Body of pancreas (tissue), 4 donors: ENCODE measurements at regions not wholly inside any gene's neighbourhood (a gene's known extent, or its start where the extent isn't known, plus 50 kb on each side); places are given as distances from the start of the nearest gene placed in this dataset.
"Not testable (repeated sequence)": the region's sequence is repeated elsewhere in the genome, so short reads cannot be mapped to it uniquely, and the experiment has no call there.

ENCODE experiments used
- ATAC-seq: fragments of 150-250 bp; one replicate; pipeline ENCODE4 v1.9.1; 2016
- DNase-seq, 4 donors: peaks; one replicate each; pipeline ENCODE4 v3.0.0-alpha.2; 2019
- H3K27ac ChIP-seq, 4 donors: fragments of 200-600 bp; sonication (generic); 1 replicate in 3 of 4; 2 replicates in 1 of 4; pipeline versions ENCODE4 v1.5.1 to v1.6.1; 2016 to 2019; ENCODE audit warnings: mild to moderate bottlenecking in 1 of 4, mixed read lengths in 1 of 4, moderate library complexity in 1 of 4
- H3K27me3 ChIP-seq, 2 donors: fragments of 200-600 bp; sonication (generic); one replicate each; pipeline ENCODE4 v1.6.0; 2016; ENCODE audit warnings: mild to moderate bottlenecking in 1 of 2
- H3K36me3 ChIP-seq, 2 donors: fragments of 200-600 bp; sonication (generic); replicated peaks in 1 of 2; 2 replicates each; pipeline ENCODE4 v1.5.1; 2016; ENCODE audit warnings: low read depth in 2 of 2; ENCODE audit not compliant: insufficient read depth in 1 of 2
- H3K4me1 ChIP-seq: fragments of 200-600 bp; sonication (generic); one replicate; pipeline ENCODE4 v1.6.0; 2016
- H3K4me3 ChIP-seq, 2 donors: fragments of 200-600 bp; sonication (generic); 1 replicate in 1 of 2; 2 replicates in 1 of 2; pipeline ENCODE4 v1.5.1; 2016 to 2019
- H3K9me3 ChIP-seq, 3 donors: fragments of 200-600 bp; sonication (generic); 1 replicate in 2 of 3; 2 replicates in 1 of 3; pipeline ENCODE4 v1.5.1; 2016
- POLR2A ChIP-seq, 3 donors: fragments of 450-650 bp; IDR thresholded peaks; one replicate each; pipeline ENCODE4 v1.6.1; 2016; ENCODE audit warnings: antibody characterized with exemption in 3 of 3, mild to moderate bottlenecking in 2 of 3
- WGBS, 2 donors: methylation state at CpG; one replicate each; pipeline ENCODE4 v1.1.5; 2017; 5-methylcytosine and 5-hydroxymethylcytosine counted together
- intact Hi-C: fragments of 100-400 bp; cut with DNase I; formaldehyde crosslinking; loops from one replicate; pipeline ENCODE4 v1.15.1; 2023
- TF ChIP-seq, protein P1 (sequence below), 7 experiments: fragments of 450-650 bp in 4 of 7; fragments of 200-600 bp in 3 of 7; sonication (generic) in 3 of 7; IDR thresholded peaks; one replicate each; pipeline ENCODE4 v1.5.1; 2016 to 2019; ENCODE audit warnings: antibody characterized with exemption in 7 of 7

DNA sequence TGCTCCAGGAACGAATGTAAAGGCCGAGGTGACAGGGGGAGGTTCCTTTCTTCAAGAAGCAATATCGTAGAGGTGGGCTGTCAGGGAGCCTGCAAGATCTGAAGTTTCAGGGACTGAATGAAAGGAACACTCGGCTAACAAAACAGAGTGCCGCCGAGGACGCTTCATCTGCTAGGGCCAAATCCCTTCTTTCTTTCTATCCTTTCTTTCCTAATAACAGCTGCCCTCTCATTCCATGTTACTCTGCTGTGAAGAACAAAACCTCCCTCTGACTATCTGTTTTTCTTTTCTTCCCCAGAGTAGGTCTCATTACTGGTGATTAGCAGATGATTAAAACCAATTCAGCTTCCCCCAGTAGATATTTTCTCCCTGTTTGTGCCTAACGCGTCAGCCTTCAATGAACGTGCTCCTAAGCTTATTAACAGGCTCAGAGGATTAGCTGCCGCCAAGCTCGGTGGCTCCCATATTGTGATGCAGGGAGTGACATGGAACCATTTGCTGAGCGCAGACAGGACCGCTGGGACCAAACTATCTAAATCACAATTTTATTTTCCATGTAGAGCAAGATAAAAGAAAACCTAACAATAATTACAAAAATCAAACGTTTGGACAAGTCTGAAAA, 414.6 kb downstream of the TMEM182 start:
- no peaks in the 10 kb centered on the region for H3K36me3 ChIP-seq
- DNase-seq (no peak), ATAC-seq (no peak)
- no peaks in the 10 kb centered on the region for H3K27me3 ChIP-seq
- intact Hi-C loops = no loop called here
- H3K27ac ChIP-seq = no peak overlapping the region
- H3K9me3 ChIP-seq = no peaks in the 10 kb centered on the region
- 62 to 67% methylated on average over 15 of the region's 15 CpGs for whole genome bisulfite sequencing, 2 donors
- no peak overlapping the region for H3K4me3 ChIP-seq
- no peak for TF ChIP-seq POLR2A (IDR thresholded peaks at IDR 0.05)
- TF ChIP-seq, protein P1, sequence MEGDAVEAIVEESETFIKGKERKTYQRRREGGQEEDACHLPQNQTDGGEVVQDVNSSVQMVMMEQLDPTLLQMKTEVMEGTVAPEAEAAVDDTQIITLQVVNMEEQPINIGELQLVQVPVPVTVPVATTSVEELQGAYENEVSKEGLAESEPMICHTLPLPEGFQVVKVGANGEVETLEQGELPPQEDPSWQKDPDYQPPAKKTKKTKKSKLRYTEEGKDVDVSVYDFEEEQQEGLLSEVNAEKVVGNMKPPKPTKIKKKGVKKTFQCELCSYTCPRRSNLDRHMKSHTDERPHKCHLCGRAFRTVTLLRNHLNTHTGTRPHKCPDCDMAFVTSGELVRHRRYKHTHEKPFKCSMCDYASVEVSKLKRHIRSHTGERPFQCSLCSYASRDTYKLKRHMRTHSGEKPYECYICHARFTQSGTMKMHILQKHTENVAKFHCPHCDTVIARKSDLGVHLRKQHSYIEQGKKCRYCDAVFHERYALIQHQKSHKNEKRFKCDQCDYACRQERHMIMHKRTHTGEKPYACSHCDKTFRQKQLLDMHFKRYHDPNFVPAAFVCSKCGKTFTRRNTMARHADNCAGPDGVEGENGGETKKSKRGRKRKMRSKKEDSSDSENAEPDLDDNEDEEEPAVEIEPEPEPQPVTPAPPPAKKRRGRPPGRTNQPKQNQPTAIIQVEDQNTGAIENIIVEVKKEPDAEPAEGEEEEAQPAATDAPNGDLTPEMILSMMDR (IDR thresholded peaks at IDR 0.05) = no peak
- no peaks in the 10 kb centered on the region for H3K4me1 ChIP-seq

DNA sequence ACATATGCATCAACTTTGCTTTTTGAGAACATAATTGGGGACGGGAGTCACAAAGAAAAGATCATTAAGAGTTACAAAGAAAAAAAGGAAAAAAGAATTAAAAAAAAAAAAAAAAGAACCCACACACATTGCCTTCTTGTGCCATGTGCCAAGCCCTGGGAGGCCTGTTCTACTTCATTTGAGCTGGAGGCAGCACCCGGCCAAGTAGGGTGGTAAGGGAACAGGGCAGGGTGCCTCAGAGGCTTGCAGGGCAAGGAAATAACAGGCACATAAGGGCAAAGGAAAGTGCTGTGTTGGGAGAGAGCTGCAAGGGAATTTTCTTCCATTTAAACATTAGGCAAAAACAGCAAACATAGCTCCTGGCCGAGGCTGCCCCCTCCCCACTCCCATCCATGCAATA, 418.0 kb downstream of the TMEM182 start:
- Histone ChIP-seq H3K4me1 (no peaks in the 10 kb centered on the region), H3K4me3 (no peak overlapping the region), H3K9me3 (no peaks in the 10 kb centered on the region), H3K27me3 (no peaks in the 10 kb centered on the region), H3K27ac (no peak overlapping the region), H3K36me3 (no peaks in the 10 kb centered on the region)
- TF ChIP-seq, protein P1 (IDR thresholded peaks at IDR 0.05) = no peak
- TF ChIP-seq POLR2A (IDR thresholded peaks at IDR 0.05) = no peak
- ATAC-seq (peak; percentile 53), DNase-seq (peak in 3 of 4 donors; percentile 8 to 30 (median 23))
- 17 to 26% methylated on average over 3 of the region's 3 CpGs for WGBS, 2 donors
- intact Hi-C loops = no loop called here

DNA sequence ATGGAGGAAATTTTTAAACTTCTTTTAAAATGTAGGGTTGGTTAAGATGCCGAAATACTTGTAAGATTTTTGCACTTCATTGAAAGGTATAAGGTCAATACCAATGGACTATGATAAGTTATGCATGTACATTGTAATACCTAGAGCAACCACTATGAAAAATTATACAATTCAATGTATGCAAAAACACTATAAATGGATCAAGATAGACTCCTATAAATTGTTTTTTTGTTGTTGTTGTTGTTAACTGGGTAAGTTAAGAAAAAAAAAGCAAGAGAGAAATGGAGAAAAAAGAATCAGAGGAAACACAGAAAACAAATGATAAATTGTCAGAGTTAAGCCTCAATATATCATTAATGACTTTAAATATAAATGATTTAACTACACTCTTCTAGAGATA, 421.2 kb downstream of the TMEM182 start:
- no peak for ATAC-seq
- no peak for DNase-seq
- WGBS, 2 donors = 49 to 72% methylated on average over 1 of the region's 1 CpG
- H3K4me3 ChIP-seq = no peak overlapping the region
- intact Hi-C loops = no loop called here
- H3K36me3 ChIP-seq = no peaks in the 10 kb centered on the region
- H3K27ac ChIP-seq = no peak overlapping the region
- TF ChIP-seq, protein P1 (IDR thresholded peaks at IDR 0.05) = no peak
- no peak for TF ChIP-seq POLR2A (IDR thresholded peaks at IDR 0.05)
- H3K27me3 ChIP-seq = no peaks in the 10 kb centered on the region
- no peaks in the 10 kb centered on the region for H3K9me3 ChIP-seq
- no peaks in the 10 kb centered on the region for H3K4me1 ChIP-seq

DNA sequence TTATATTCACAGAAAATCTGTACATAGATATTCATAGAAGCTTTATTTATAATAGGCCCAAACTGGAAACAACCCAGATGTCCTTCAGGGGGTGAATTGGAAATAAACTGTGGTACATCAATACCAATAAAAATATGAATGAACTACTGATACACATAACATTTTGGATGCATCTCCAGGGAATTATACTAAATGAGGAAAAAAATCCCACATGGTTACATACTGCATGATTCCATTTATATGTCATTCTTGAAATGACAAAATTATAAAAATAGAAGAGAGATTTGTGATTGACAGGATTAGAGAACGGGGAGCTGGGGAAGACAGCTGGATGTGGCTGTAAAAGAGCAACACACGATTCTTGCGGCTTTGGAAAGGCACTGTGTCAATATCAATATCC, 435.0 kb downstream of the TMEM182 start:
- H3K4me3 ChIP-seq = no peak overlapping the region
- DNase-seq = no peak
- no peak for TF ChIP-seq POLR2A (IDR thresholded peaks at IDR 0.05)
- TF ChIP-seq, protein P1 (IDR thresholded peaks at IDR 0.05) = no peak
- WGBS, 2 donors = 57 to 66% methylated on average over 3 of the region's 3 CpGs
- no peaks in the 10 kb centered on the region for H3K9me3 ChIP-seq
- intact Hi-C loops = no loop called here
- no peak for ATAC-seq
- no peak overlapping the region for H3K27ac ChIP-seq
- no peaks in the 10 kb centered on the region for H3K27me3 ChIP-seq
- H3K4me1 ChIP-seq = no peaks in the 10 kb centered on the region
- H3K36me3 ChIP-seq = no peaks in the 10 kb centered on the region

DNA sequence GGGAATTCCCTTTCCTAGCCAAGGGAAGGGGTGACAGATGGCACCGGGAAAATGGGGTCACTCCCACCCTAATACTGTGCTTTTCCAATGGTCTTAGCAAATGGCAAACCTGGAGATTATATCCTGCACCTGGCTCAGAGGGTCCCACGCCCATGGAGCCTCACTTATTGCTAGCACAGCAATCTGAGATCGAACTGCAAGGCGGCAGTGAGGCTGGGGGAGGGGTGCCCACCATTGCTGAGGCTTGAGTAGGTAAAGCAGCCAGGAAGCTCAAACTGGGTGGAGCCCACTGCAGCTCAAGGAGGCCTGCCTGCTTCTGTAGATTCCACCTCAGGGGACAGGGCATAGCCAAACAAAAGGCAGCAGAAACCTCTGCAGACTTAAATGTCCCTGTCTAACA, 438.9 kb downstream of the TMEM182 start:
- H3K27ac ChIP-seq, ATAC-seq, H3K36me3 ChIP-seq, H3K27me3 ChIP-seq, intact Hi-C loops, H3K9me3 ChIP-seq, H3K4me1 ChIP-seq, DNase-seq, H3K4me3 ChIP-seq: not testable (repeated sequence)
- WGBS, 2 donors = 53 to 100% methylated on average over 3 to 4 of the region's 4 CpGs
